Activated B cell treated with CpG ODN at 0.5 μM for 24 hours (primary cell): ENCODE measurements at regions not wholly inside any gene's neighbourhood (a gene's known extent, or its start where the extent isn't known, plus 50 kb on each side); places are given as distances from the start of the nearest gene placed in this dataset.
"Not testable (repeated sequence)": the region's sequence is repeated elsewhere in the genome, so short reads cannot be mapped to it uniquely, and the experiment has no call there.

ENCODE experiments used
- ATAC-seq: fragments of 200-7000 bp; cut with Tn5 transposase; one replicate; pipeline ENCODE4 v1.10.0; 2021; ENCODE audit warnings: low read depth, mild to moderate bottlenecking, moderate library complexity
- CTCF ChIA-PET: fragments of 350-600 bp; sonication (Branson Sonifier 250); formaldehyde crosslinking; loops from one replicate; lab custom pipeline; 2021; ENCODE audit warnings: antibody characterized with exemption; lab: Charles Lee
- POLR2A ChIA-PET: fragments of 350-600 bp; sonication (Branson Sonifier 250); formaldehyde crosslinking; loops from one replicate; lab custom pipeline; 2021; ENCODE audit warnings: antibody characterized with exemption; lab: Charles Lee
- DNase-seq: peaks from one replicate; pipeline ENCODE4 v3.0.0; 2022
- H3K27ac Mint-ChIP-seq: one replicate; pipeline ENCODE4 v1.8.0; 2020; ENCODE audit warnings: mixed read lengths
- H3K27me3 Mint-ChIP-seq: one replicate; pipeline ENCODE4 v1.8.0; 2021; ENCODE audit warnings: mixed read lengths
- H3K36me3 Mint-ChIP-seq: one replicate; pipeline ENCODE4 v1.8.0; 2021; ENCODE audit warnings: low read depth, mixed read lengths
- H3K4me1 Mint-ChIP-seq: one replicate; pipeline ENCODE4 v1.8.0; 2021; ENCODE audit warnings: mixed read lengths
- H3K4me3 Mint-ChIP-seq: one replicate; pipeline ENCODE4 v1.8.0; 2020; ENCODE audit warnings: mild to moderate bottlenecking, mixed read lengths
- H3K9me3 Mint-ChIP-seq: one replicate; pipeline ENCODE4 v1.8.0; 2020; ENCODE audit warnings: mixed read lengths
- CTCF ChIP-seq: fragments of 200-600 bp; IDR thresholded peaks from one replicate; pipeline ENCODE4 v1.8.0; 2022; ENCODE audit warnings: antibody characterized with exemption, mild to moderate bottlenecking
- intact Hi-C: fragments of 100-400 bp; cut with micrococcal nuclease; formaldehyde crosslinking; loops from one replicate; pipeline ENCODE4 v1.15.1; 2024

GRCh38 chr3:81349816-81350340 lies 411.6 kb downstream of the GBE1 start:
- H3K27me3 Mint-ChIP-seq = no peaks in the 10 kb centered on the region
- intact Hi-C loops = no loop called here
- no peak overlapping the region for H3K4me3 Mint-ChIP-seq
- POLR2A ChIA-PET = no interaction called here
- H3K4me1 Mint-ChIP-seq = no peaks in the 10 kb centered on the region
- no peak for TF ChIP-seq CTCF
- no peak for ATAC-seq
- CTCF ChIA-PET = no interaction called here
- no peaks in the 10 kb centered on the region for H3K9me3 Mint-ChIP-seq
- DNase-seq = no peak
- H3K27ac Mint-ChIP-seq = no peak overlapping the region
- no peaks in the 10 kb centered on the region for H3K36me3 Mint-ChIP-seq

- TF ChIP-seq CTCF = no peak
- H3K27ac Mint-ChIP-seq = no peak overlapping the region
- DNase-seq = no peak
- H3K4me3 Mint-ChIP-seq = no peak overlapping the region
- H3K4me1 Mint-ChIP-seq = no peaks in the 10 kb centered on the region
- ATAC-seq = no peak
- no peaks in the 10 kb centered on the region for H3K9me3 Mint-ChIP-seq
- no peaks in the 10 kb centered on the region for H3K27me3 Mint-ChIP-seq
- POLR2A ChIA-PET = no interaction called here
- intact Hi-C loops = no loop called here
- CTCF ChIA-PET = no interaction called here
- H3K36me3 Mint-ChIP-seq = no peaks in the 10 kb centered on the region
Measured at GRCh38 chr3:81339040-81339845, 422.2 kb downstream of the GBE1 start.

- no peak for TF ChIP-seq CTCF
- Mint-ChIP-seq H3K27me3 (no peaks in the 10 kb centered on the region), H3K4me3 (no peak overlapping the region), H3K36me3 (no peaks in the 10 kb centered on the region), H3K4me1 (no peaks in the 10 kb centered on the region), H3K27ac (no peak overlapping the region), H3K9me3 (no peaks in the 10 kb centered on the region)
- ChIA-PET POLR2A (no interaction called here), CTCF (no interaction called here)
- no peak for ATAC-seq
- DNase-seq = no peak
- intact Hi-C loops = no loop called here
Measured at GRCh38 chr3:81336470-81336869, 425.0 kb downstream of the GBE1 start.

GRCh38 chr3:81329835-81330234 lies 431.6 kb downstream of the GBE1 start:
- intact Hi-C loops, H3K27me3 Mint-ChIP-seq, H3K4me1 Mint-ChIP-seq, CTCF ChIA-PET, H3K9me3 Mint-ChIP-seq, DNase-seq, ATAC-seq, H3K36me3 Mint-ChIP-seq, H3K27ac Mint-ChIP-seq, POLR2A ChIA-PET, H3K4me3 Mint-ChIP-seq: not testable (repeated sequence)

- Mint-ChIP-seq H3K27me3 (no peaks in the 10 kb centered on the region), H3K4me3 (no peak overlapping the region), H3K27ac (no peak overlapping the region), H3K36me3 (no peaks in the 10 kb centered on the region), H3K4me1 (no peaks in the 10 kb centered on the region), H3K9me3 (no peaks in the 10 kb centered on the region)
- intact Hi-C loops = no loop called here
- no peak for TF ChIP-seq CTCF
- ChIA-PET CTCF (no interaction called here), POLR2A (no interaction called here)
- no peak for ATAC-seq
- DNase-seq = no peak
Measured at GRCh38 chr3:81326245-81326644, 435.2 kb downstream of the GBE1 start.
